ENCODE measurements at regions not wholly inside any gene's neighbourhood (a gene's known extent, or its start where the extent isn't known, plus 50 kb on each side); places are given as distances from the start of the nearest gene placed in this dataset.

DNA sequence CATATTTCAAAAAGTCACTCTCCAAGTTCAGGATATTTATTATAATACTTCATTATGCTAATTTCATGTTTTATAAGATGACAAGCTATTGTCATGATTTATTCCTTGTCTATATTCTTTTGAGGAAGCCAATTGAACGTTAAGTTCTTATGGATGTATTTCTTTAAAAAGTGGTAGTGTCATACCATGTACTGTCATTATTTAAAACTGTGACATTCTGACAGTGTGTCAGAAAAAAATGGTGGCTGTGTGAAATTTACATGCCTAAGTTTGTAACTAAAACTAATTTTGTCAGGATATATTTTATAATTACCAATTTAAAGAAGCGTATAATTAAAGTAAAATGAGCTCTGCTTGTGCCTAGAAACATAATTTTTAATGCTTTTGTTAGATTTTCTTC lies 158.9 kb upstream of the HDAC9 start:
- no peak for DNase-seq (ENCODE audit: low read depth)
- no peak overlapping the region for H3K4me3 ChIP-seq (ENCODE audit: low read length)
- TF ChIP-seq, protein P1, sequence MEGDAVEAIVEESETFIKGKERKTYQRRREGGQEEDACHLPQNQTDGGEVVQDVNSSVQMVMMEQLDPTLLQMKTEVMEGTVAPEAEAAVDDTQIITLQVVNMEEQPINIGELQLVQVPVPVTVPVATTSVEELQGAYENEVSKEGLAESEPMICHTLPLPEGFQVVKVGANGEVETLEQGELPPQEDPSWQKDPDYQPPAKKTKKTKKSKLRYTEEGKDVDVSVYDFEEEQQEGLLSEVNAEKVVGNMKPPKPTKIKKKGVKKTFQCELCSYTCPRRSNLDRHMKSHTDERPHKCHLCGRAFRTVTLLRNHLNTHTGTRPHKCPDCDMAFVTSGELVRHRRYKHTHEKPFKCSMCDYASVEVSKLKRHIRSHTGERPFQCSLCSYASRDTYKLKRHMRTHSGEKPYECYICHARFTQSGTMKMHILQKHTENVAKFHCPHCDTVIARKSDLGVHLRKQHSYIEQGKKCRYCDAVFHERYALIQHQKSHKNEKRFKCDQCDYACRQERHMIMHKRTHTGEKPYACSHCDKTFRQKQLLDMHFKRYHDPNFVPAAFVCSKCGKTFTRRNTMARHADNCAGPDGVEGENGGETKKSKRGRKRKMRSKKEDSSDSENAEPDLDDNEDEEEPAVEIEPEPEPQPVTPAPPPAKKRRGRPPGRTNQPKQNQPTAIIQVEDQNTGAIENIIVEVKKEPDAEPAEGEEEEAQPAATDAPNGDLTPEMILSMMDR (IDR thresholded peaks at IDR 0.05; ENCODE audit: insufficient read depth, low read depth, low read length, missing control alignments) = no peak

DNA sequence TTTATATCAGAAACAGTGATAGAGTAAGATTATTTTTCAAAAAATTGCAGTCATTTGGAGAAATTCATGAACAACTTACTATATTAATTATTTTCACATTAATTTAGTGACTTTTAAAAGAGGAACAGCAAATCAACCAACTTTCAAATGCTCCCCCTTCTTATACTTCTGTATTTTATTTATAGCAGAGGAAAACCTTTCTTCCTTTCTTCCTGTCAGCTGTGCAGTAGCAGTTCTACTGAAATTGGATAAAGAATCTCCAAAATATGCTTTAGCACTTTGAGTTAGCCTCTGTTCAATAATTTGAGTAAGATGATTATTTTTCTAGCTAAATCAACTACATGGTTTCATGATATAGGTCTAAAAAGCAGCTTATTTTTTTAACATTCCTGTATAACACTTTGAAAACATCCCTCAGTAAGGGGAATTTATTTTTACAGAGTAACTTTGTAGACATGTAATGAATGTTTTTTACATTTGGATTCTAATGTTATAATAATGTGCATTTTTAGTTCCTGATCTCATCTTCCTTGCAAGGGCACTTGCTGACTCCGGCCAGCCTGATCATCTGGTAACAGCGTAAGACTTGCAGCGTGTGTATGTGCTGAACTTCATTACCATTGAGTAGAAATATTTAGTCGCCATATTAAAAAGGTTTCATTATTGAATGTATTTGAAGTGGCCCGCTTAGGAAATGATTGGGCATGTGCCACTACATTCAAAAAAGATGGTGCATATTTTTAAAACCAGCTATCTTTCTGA lies 158.3 kb upstream of the HDAC9 start:
- H3K4me3 ChIP-seq (ENCODE audit: low read length) = no peak overlapping the region
- no peak for DNase-seq (ENCODE audit: low read depth)

DNA sequence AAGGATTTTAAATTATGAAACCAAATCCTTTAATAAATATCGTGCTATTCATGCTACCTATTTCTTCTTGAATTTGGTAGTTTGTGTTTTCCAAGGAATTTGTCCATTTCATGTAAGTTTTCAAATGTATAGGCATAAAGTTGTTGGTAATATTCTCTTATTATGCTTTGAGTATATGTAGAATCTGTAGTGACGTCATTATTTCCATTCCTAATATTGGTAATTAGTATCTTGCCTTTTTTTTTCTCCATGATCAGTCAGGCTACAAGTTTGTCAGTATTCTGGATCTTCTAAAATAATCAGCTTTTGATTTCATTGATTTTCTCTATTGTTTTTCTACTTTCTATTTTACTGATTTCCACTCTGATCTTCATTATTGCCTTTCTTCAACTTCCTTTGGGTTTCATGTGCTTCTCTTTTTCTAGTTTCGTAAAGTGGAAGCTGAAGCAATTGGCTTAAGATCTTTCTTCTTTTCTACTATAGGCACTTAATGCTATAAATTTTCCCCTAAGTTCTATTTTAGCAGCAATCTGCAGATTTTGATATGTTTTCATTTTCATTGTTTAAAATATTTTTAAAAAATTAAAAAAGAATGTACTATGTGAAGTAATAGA lies 156.5 kb upstream of the HDAC9 start:
- no peak overlapping the region for H3K4me3 ChIP-seq (ENCODE audit: low read length)
- TF ChIP-seq, protein P1 (IDR thresholded peaks at IDR 0.05; ENCODE audit: insufficient read depth, low read depth, low read length, missing control alignments) = no peak
- no peak for DNase-seq (ENCODE audit: low read depth)

More for the DNA sequence above, 158.3 kb upstream of the HDAC9 start:
- TF ChIP-seq, protein P1 (IDR thresholded peaks at IDR 0.05; ENCODE audit: insufficient read depth, low read depth, low read length, missing control alignments) = no peak

DNA sequence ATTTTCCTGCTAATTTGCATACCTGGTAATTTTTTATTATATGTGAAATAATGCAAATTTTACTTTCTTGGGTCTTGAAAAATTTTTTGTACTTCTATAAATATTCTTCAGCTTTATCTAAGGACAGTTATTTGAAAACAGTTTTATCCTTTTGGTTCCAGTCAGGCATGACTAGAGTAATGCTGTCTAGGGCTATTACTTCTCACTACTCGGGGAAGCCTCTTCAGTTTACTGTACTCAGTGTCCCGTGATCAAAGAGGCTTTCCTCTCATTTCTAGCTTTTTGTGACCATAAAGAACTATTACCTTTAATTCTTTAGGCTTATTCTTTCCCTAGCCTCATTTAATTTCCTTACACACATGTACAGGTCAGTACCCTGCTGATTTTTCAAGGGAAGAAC lies 153.8 kb upstream of the HDAC9 start:
- TF ChIP-seq, protein P1 (IDR thresholded peaks at IDR 0.05; ENCODE audit: insufficient read depth, low read depth, low read length, missing control alignments) = no peak
- H3K4me3 ChIP-seq (ENCODE audit: low read length) = no peak overlapping the region
- no peak for DNase-seq (ENCODE audit: low read depth)

DNA sequence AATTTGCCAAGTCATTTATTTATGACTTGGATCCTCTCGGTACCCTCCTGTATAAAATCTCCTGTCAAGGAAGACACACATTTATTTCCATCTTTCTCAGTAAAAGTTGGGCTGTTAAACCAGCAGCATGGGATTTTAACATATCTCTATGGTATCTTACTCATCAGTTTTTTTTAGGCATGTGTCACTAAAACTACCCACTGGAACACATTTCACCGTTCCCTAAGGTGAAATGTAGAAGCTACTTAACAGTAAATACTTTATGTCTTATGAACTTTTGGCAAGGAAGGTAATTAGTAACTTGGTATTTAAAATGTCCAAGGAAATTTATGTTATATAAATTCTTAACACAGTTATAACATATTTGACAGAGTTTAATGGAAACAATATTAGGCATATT lies 152.5 kb upstream of the HDAC9 start:
- TF ChIP-seq, protein P1 (IDR thresholded peaks at IDR 0.05; ENCODE audit: insufficient read depth, low read depth, low read length, missing control alignments) = no peak
- H3K4me3 ChIP-seq (ENCODE audit: low read length) = no peak overlapping the region
- DNase-seq (ENCODE audit: low read depth) = no peak

DNA sequence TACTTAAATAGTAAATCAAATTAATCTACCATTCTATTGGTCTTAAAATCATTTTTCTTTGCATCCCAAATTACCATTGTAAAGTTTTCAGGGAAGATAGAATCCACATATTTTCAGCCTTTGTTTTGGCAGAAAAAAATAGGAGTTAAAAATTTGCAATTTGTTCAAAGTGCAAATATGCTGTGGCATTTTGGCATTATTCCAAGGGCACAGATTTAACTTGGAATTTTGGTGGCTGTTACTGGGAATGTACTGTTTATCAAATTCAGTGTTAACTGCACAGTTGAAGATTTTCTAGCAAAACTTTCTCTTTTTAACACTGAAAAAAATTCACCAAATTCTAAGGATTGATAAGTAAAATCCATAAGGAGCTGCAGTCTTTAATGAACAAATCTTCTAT lies 151.0 kb upstream of the HDAC9 start:
- TF ChIP-seq, protein P1 (IDR thresholded peaks at IDR 0.05; ENCODE audit: insufficient read depth, low read depth, low read length, missing control alignments) = no peak
- DNase-seq (ENCODE audit: low read depth) = no peak
- H3K4me3 ChIP-seq (ENCODE audit: low read length) = no peak overlapping the region

Data from epithelial cell of esophagus (primary cell).